A549 (cell line): ENCODE measurements at regions not wholly inside any gene's neighbourhood (a gene's known extent, or its start where the extent isn't known, plus 50 kb on each side); places are given as distances from the start of the nearest gene placed in this dataset.

Experiments
- ATAC-seq, 2 experiments: fragments of 200-7000 bp in 1 of 2; fragments of >200 bp in 1 of 2; cut with Nextera tagmentation in 1 of 2; cut with Tn5 transposase in 1 of 2; 3 replicates each; pipeline versions ENCODE4 v1.8.0 to v1.9.1; 2018 to 2020; ENCODE audit warnings: mild to moderate bottlenecking in 1 of 2, moderate library complexity in 1 of 2
- CTCF ChIA-PET: fragments of 300-600 bp; sonication (Branson Sonifier 250); formaldehyde crosslinking; extraction: SDS; loops from one replicate; lab custom pipeline; 2021; ENCODE audit warnings: antibody characterized with exemption, inconsistent platforms; lab: Yijun Ruan, JAX
- POLR2A ChIA-PET: fragments of 350-600 bp; formaldehyde crosslinking; extraction: SDS; loops from one replicate; lab custom pipeline; 2021; ENCODE audit warnings: antibody characterized with exemption, inconsistent platforms; lab: Yijun Ruan, JAX
- DNase-seq, 2 experiments: peaks; one replicate each; pipeline versions ENCODE4 v3.0.0 to v3.0.0-alpha.2; 2011 to 2016; ENCODE audit warnings: low read depth in 1 of 2, low spot score in 1 of 2
- FAIRE-seq: peaks from 2 replicates; lab custom pipeline; 2011; peaks lifted over from hg19 to GRCh38; lab: Jason Lieb, UNC
- H3K27ac ChIP-seq, 2 experiments: fragments of >200 bp; sonication (Bioruptor Twin); formaldehyde crosslinking; 3 replicates each; pipeline ENCODE4 v1.5.1; 2016 to 2017
- H3K4me1 ChIP-seq: fragments of >200 bp; sonication (Bioruptor Twin); formaldehyde crosslinking; 3 replicates; pipeline ENCODE4 v1.6.1; 2016
- H3K4me2 ChIP-seq: fragments of >200 bp; sonication (Bioruptor Twin); formaldehyde crosslinking; 3 replicates; pipeline ENCODE4 v1.6.1; 2016
- H3K4me3 ChIP-seq: fragments of >200 bp; sonication (Bioruptor Twin); formaldehyde crosslinking; 3 replicates; pipeline ENCODE4 v1.5.1; 2016
- H3K9me3 ChIP-seq: fragments of >200 bp; sonication (Bioruptor Twin); formaldehyde crosslinking; 3 replicates; pipeline ENCODE4 v1.6.1; 2016
- CBX8 ChIP-seq: fragments of 200-600 bp; sonication (generic); IDR thresholded peaks from 2 replicates; pipeline ENCODE4 v1.6.1; 2016
- CHD4 ChIP-seq: fragments of 200-600 bp; sonication (generic); IDR thresholded peaks from 2 replicates; pipeline ENCODE4 v1.6.1; 2016; ENCODE audit warnings: antibody characterized with exemption, mild to moderate bottlenecking, borderline replicate concordance
- CTCF ChIP-seq: fragments of >200 bp; sonication (Bioruptor Twin); formaldehyde crosslinking; IDR thresholded peaks from 3 replicates; pipeline ENCODE4 v1.5.1; 2016
- E2F6 ChIP-seq: IDR thresholded peaks from 2 replicates; pipeline ENCODE4 v1.6.1; 2012; ENCODE audit warnings: low read depth, borderline replicate concordance
- ELK1 ChIP-seq: fragments of 150-350 bp; IDR thresholded peaks from 2 replicates; pipeline ENCODE4 v1.6.1; 2014; ENCODE audit warnings: low read depth, mild to moderate bottlenecking, low read length
- ESRRA ChIP-seq: fragments of 150-350 bp; IDR thresholded peaks from 2 replicates; pipeline ENCODE4 v1.6.1; 2014; ENCODE audit warnings: mild to moderate bottlenecking, low read length, borderline replicate concordance
- FOSL2 ChIP-seq, 2 experiments: fragments of 450-650 bp in 1 of 2; fragments of >200 bp in 1 of 2; sonication (Bioruptor Twin) in 1 of 2; formaldehyde crosslinking; IDR thresholded peaks; 2 replicates each; pipeline versions ENCODE4 v1.5.0 to v1.6.1; 2016 to 2020; ENCODE audit warnings: mild to moderate bottlenecking in 1 of 2, moderate library complexity in 1 of 2
- GATA3 ChIP-seq: IDR thresholded peaks from 2 replicates; pipeline ENCODE4 v1.6.1; 2012; ENCODE audit warnings: borderline replicate concordance
- HMGXB4 ChIP-seq: fragments of 250-450 bp; sonication (Bioruptor Pico); IDR thresholded peaks from 2 replicates; pipeline ENCODE4 v1.5.0; 2021; ENCODE audit warnings: mild to moderate bottlenecking, moderate library complexity, borderline replicate concordance
- HOXB5 ChIP-seq: fragments of 250-450 bp; sonication (Bioruptor Pico); IDR thresholded peaks from 2 replicates; pipeline ENCODE4 v1.5.0; 2020; ENCODE audit warnings: mild to moderate bottlenecking, moderate library complexity
- JUN ChIP-seq, 2 experiments: fragments of >200 bp; sonication (Bioruptor Twin); formaldehyde crosslinking; IDR thresholded peaks; 2 replicates in 1 of 2; 3 replicates in 1 of 2; pipeline ENCODE4 v1.6.1; 2016 to 2017
- KDM1A ChIP-seq: fragments of 200-600 bp; sonication (generic); IDR thresholded peaks from 2 replicates; pipeline ENCODE4 v1.6.1; 2016; ENCODE audit warnings: low read depth, mild to moderate bottlenecking
- MAX ChIP-seq: IDR thresholded peaks from 2 replicates; pipeline ENCODE4 v1.6.1; 2012
- MYC ChIP-seq: IDR thresholded peaks from 2 replicates; pipeline ENCODE4 v1.6.1; 2012; ENCODE audit warnings: mild to moderate bottlenecking, inconsistent platforms, low read length, improper control_type of control experiment, borderline replicate concordance
- NFE2L2 ChIP-seq: fragments of 150-350 bp; conservative IDR thresholded peaks from 2 replicates; pipeline ENCODE4 v1.6.1; 2014; ENCODE audit warnings: low read length
- RNF2 ChIP-seq: fragments of 200-600 bp; sonication (generic); IDR thresholded peaks from 2 replicates; pipeline ENCODE4 v1.6.1; 2016; ENCODE audit warnings: low read depth, mild to moderate bottlenecking, antibody characterized with exemption, moderate library complexity, borderline replicate concordance
- SMC3 ChIP-seq: fragments of >200 bp; sonication (Bioruptor Twin); formaldehyde crosslinking; IDR thresholded peaks from 3 replicates; pipeline ENCODE4 v1.6.1; 2018; ENCODE audit warnings: inconsistent platforms
- SREBF2 ChIP-seq: fragments of 450-650 bp; IDR thresholded peaks from 2 replicates; pipeline ENCODE4 v1.6.1; 2014; ENCODE audit warnings: mild to moderate bottlenecking, moderate library complexity
- TFCP2L1 ChIP-seq: fragments of 250-450 bp; sonication (Bioruptor Pico); IDR thresholded peaks from 2 replicates; pipeline ENCODE4 v1.5.0; 2021; ENCODE audit warnings: mild to moderate bottlenecking
- USF2 ChIP-seq: fragments of 450-650 bp; IDR thresholded peaks from 2 replicates; pipeline ENCODE4 v1.6.1; 2014; ENCODE audit warnings: antibody characterized with exemption
- WGBS: methylation state at CpG from one replicate; pipeline ENCODE4 v1.1.6; 2017; ENCODE audit errors: missing lambda C conversion rate; 5-methylcytosine and 5-hydroxymethylcytosine counted together

- ATAC-seq (no peak), FAIRE-seq (no peak), DNase-seq (no peak)
- TF ChIP-seq NFE2L2: no peak
- TF ChIP-seq CTCF: no peak
- TF ChIP-seq CBX8: no peak
- no peak for TF ChIP-seq HOXB5
- no peak for TF ChIP-seq E2F6
- no peak for TF ChIP-seq USF2
- TF ChIP-seq ELK1: no peak
- no peak for TF ChIP-seq SREBF2
- TF ChIP-seq KDM1A: no peak
- no peak overlapping the region for H3K4me3 ChIP-seq
- H3K9me3 ChIP-seq: no peaks in the 10 kb centered on the region
- ChIA-PET POLR2A (no interaction called here), CTCF (interaction anchor here (3.3 kb wide), 1 partner anchor 15 kb away, joined by 14 read pairs; no protein-coding TSS in a partner anchor)
- H3K4me1 ChIP-seq: no peaks in the 10 kb centered on the region
- H3K27ac ChIP-seq: no peak overlapping the region
- H3K4me2 ChIP-seq: no peak overlapping the region
- 46% methylated on average over 3 of the region's 3 CpGs for WGBS
Measured at GRCh38 chr1:244782056-244782455, 53.4 kb upstream of the COX20 start.

- DNase-seq (no peak), FAIRE-seq (no peak), ATAC-seq (no peak)
- H3K9me3 ChIP-seq: no peaks in the 10 kb centered on the region
- H3K27ac ChIP-seq: no peak overlapping the region
- ChIA-PET POLR2A (no interaction called here), CTCF (no interaction called here)
- H3K4me3 ChIP-seq: no peak overlapping the region
- no peak for TF ChIP-seq CHD4
- TF ChIP-seq MAX: no peak
- TF ChIP-seq SREBF2: no peak
- no peak for TF ChIP-seq HMGXB4 (CRISPR knock-in tag)
- TF ChIP-seq TFCP2L1: no peak
- TF ChIP-seq SMC3: no peak
- TF ChIP-seq MYC: no peak
- TF ChIP-seq JUN (IDR thresholded peaks at IDR 0.05): no peak
- TF ChIP-seq ELK1: no peak
- no peak for TF ChIP-seq ESRRA
- TF ChIP-seq GATA3: no peak
- no peak for TF ChIP-seq FOSL2 (IDR thresholded peaks at IDR 0.05)
- no peak for TF ChIP-seq FOSL2 (CRISPR knock-in tag; IDR thresholded peaks at IDR 0.05)
- no peak for TF ChIP-seq RNF2
- TF ChIP-seq HOXB5: no peak
- H3K4me2 ChIP-seq: no peak overlapping the region
- 82% methylated on average over 15 of the region's 15 CpGs for WGBS
- no peaks in the 10 kb centered on the region for H3K4me1 ChIP-seq
Measured at GRCh38 chr1:244783138-244783537, 52.3 kb upstream of the COX20 start.
